ENCODE measurements at regions not wholly inside any gene's neighbourhood (a gene's known extent, or its start where the extent isn't known, plus 50 kb on each side); places are given as distances from the start of the nearest gene placed in this dataset.

- TF ChIP-seq TEAD4 (CRISPR knock-in tag; IDR thresholded peaks at IDR 0.05) (no peak), CREB1 (CRISPR knock-in tag; IDR thresholded peaks at IDR 0.05) (no peak), CTCF (IDR thresholded peaks at IDR 0.05) (no peak), OVOL2 (CRISPR knock-in tag; IDR thresholded peaks at IDR 0.05; ENCODE audit: borderline replicate concordance) (no peak), MXD4 (CRISPR knock-in tag; IDR thresholded peaks at IDR 0.05; ENCODE audit: borderline replicate concordance) (no peak), NFYB (CRISPR knock-in tag; conservative IDR thresholded peaks at IDR 0.05; ENCODE audit: low read depth) (no peak), ZNF121 (CRISPR knock-in tag; IDR thresholded peaks at IDR 0.05) (no peak)
Observed at GRCh38 chr20:48440916-48441315, 386.9 kb downstream of the PREX1 start.
